Ishikawa (cell line): ENCODE measurements at regions not wholly inside any gene's neighbourhood (a gene's known extent, or its start where the extent isn't known, plus 50 kb on each side); places are given as distances from the start of the nearest gene placed in this dataset.

ENCODE experiments used
- EP300 ChIP-seq: IDR thresholded peaks from 2 replicates; pipeline ENCODE4 v1.6.1; 2012; ENCODE audit warnings: borderline replicate concordance
- FOXM1 ChIP-seq: IDR thresholded peaks from 2 replicates; pipeline ENCODE4 v1.6.1; 2012; ENCODE audit warnings: low read depth, borderline replicate concordance
- NFIC ChIP-seq: IDR thresholded peaks from 2 replicates; pipeline ENCODE4 v1.6.1; 2012
- RAD21 ChIP-seq: IDR thresholded peaks from 2 replicates; pipeline ENCODE4 v1.6.1; 2012; ENCODE audit warnings: low read depth
- REST ChIP-seq: IDR thresholded peaks from 2 replicates; pipeline ENCODE4 v1.6.1; 2012; ENCODE audit warnings: low read depth, mild to moderate bottlenecking
- USF1 ChIP-seq: IDR thresholded peaks from 2 replicates; pipeline ENCODE4 v1.6.1; 2012

- TF ChIP-seq USF1, result no peak
- TF ChIP-seq RAD21, result no peak
- TF ChIP-seq NFIC, result no peak
- no peak for TF ChIP-seq FOXM1
- no peak for TF ChIP-seq REST
- TF ChIP-seq EP300, result no peak
Measured at GRCh38 chr2:41913921-41914609, 133.8 kb upstream of the PKDCC start.
